Hematopoietic multipotent progenitor cell treated with erythropoietin and hydrocortisone succinate and interleukin-3 and kit ligand, for 17 days (in vitro differentiated cells): ENCODE measurements at regions not wholly inside any gene's neighbourhood (a gene's known extent, or its start where the extent isn't known, plus 50 kb on each side); places are given as distances from the start of the nearest gene placed in this dataset.

ENCODE experiments used
- DNase-seq: peaks from one replicate; pipeline ENCODE4 v3.0.0-alpha.2; 2015; ENCODE audit warnings: low spot score

- no peak for DNase-seq
Measured at GRCh38 chr2:161020437-161020836, 139.8 kb upstream of the TANK start.

- DNase-seq, result no peak
Measured at GRCh38 chr2:161028581-161028980, 131.6 kb upstream of the TANK start.

- DNase-seq, result no peak
Measured at GRCh38 chr2:161029321-161029720, 130.9 kb upstream of the TANK start.

- DNase-seq, result no peak
Measured at GRCh38 chr2:161030260-161031063, 129.8 kb upstream of the TANK start.

GRCh38 chr2:161031511-161031910 lies 128.7 kb upstream of the TANK start:
- DNase-seq, result no peak

GRCh38 chr2:161032635-161033034 lies 127.6 kb upstream of the TANK start:
- DNase-seq, result no peak

- no peak for DNase-seq
Measured at GRCh38 chr2:161033059-161033660, 127.1 kb upstream of the TANK start.

- no peak for DNase-seq
Measured at GRCh38 chr2:161036926-161037325, 123.3 kb upstream of the TANK start.

- DNase-seq, result no peak
Measured at GRCh38 chr2:161039071-161039470, 121.2 kb upstream of the TANK start.

GRCh38 chr2:161041356-161041755 lies 118.9 kb upstream of the TANK start:
- no peak for DNase-seq

- no peak for DNase-seq
Measured at GRCh38 chr2:161042990-161043625, 117.1 kb upstream of the TANK start.

- no peak for DNase-seq
Measured at GRCh38 chr2:161044095-161044865, 115.9 kb upstream of the TANK start.

- DNase-seq, result no peak
Measured at GRCh38 chr2:161044921-161045320, 115.3 kb upstream of the TANK start.

GRCh38 chr2:161045726-161046125 lies 114.5 kb upstream of the TANK start:
- no peak for DNase-seq

- DNase-seq, result no peak
Measured at GRCh38 chr2:161046876-161047275, 113.4 kb upstream of the TANK start.

GRCh38 chr2:161048317-161048716 lies 111.9 kb upstream of the TANK start:
- DNase-seq, result no peak

GRCh38 chr2:161049559-161049958 lies 110.7 kb upstream of the TANK start:
- DNase-seq, result no peak

- no peak for DNase-seq
Measured at GRCh38 chr2:161052214-161052613, 108.0 kb upstream of the TANK start.

- no peak for DNase-seq
Measured at GRCh38 chr2:161055289-161055688, 104.9 kb upstream of the TANK start.

- no peak for DNase-seq
Measured at GRCh38 chr2:161059388-161059787, 100.8 kb upstream of the TANK start.

- no peak for DNase-seq
Measured at GRCh38 chr2:161061786-161062185, 98.4 kb upstream of the TANK start.

- DNase-seq, result peak; percentile 67
Measured at GRCh38 chr2:161063157-161063945, 96.9 kb upstream of the TANK start.
